Left colon (tissue), 2 donors: ENCODE measurements at regions not wholly inside any gene's neighbourhood (a gene's known extent, or its start where the extent isn't known, plus 50 kb on each side); places are given as distances from the start of the nearest gene placed in this dataset.

Experiments used
- ATAC-seq: fragments of 200-7000 bp; cut with Tn5 transposase; one replicate; pipeline ENCODE4 v1.9.1; 2020; ENCODE audit warnings: mild to moderate bottlenecking, moderate library complexity
- DNase-seq, 2 donors: peaks; one replicate each; pipeline ENCODE4 v3.0.0-alpha.2; 2020
- intact Hi-C, 2 donors: fragments of 100-400 bp; cut with DNase I in 1 of 2; cut with micrococcal nuclease in 1 of 2; formaldehyde crosslinking; loops; one replicate each; pipeline versions ENCODE4 v1.11.2 to v1.14.0; 2022; cut with DNase I, micrococcal nuclease
- donor health status: DM: no; HTN: no; CAD: no.
- donor health status: DM: yes; HTN: yes; CAD: no.

DNA sequence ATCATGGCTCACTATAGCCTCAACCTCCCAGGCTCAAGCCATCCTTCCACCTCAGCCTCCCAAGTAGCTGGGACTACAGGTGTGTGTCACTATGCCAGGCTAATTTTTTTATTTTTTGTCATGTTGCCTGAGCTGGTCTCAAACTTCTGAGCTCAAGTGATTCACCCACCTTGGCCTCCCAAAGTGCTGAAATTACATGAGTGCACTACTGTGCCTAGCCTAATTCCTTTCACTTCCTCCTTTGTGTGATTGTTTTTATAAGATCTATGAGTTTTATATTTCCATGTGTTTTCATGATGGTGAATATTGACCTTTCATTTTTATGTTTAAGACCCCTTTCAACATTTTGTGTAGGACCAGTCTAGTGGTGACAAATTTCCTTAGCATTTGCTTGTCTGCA lies 55.2 kb upstream of the IL12B start:
- ATAC-seq (no peak), DNase-seq (no peak)
- intact Hi-C loops, result no loop called here

DNA sequence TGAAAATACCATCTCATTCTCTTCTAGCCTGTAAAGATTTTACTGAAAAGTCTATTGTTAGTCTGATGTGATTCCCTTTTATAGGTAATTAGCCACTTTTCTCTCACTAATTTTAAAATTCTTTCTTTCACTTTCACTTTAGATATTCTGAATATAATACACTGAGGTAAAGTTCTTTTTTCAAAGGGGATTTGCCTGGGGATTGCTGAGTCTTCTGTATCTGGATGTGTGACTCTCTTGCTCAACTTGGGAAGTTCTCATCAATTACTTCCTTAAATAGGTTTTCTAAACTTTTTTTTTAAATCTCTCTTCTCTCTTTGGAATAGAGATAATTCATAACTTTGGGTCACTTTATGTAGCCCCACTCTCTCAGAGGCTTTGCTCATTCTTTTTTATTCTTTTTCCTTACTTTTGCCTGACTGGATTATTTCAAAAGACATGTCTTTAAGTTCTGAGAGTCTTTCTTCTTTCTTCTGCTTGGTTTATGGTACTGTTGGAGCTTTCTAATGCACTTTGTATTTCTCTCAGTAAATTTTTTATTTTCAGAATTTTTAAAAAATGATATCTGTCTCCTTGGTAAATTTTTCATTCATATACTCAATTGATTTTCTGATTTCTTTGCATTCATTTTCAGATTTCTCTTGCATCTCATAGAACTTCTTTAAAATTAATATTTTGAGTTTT lies 55.9 kb upstream of the IL12B start:
- intact Hi-C loops, result no loop called here
- DNase-seq, result no peak
- no peak for ATAC-seq

DNA sequence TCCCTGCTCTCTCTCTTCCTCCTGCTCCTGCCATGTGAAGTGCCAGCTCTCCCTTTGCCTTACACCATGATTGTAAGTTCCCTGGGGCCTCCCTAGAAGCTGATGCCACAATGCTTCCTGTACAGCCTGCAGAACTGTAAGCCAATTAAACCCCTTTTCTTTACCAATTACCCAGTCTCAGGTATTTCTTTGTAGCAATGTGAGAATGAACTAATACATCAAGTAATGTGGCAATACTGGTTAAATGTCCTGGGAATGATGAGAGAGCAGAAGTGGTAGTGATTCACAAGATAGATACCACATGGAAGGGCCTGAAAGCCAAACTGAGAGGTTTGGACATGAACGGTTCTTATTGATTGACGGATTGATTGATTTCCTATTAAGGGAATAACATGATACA lies 62.6 kb upstream of the IL12B start:
- intact Hi-C loops, result no loop called here
- no peak for DNase-seq
- no peak for ATAC-seq

DNA sequence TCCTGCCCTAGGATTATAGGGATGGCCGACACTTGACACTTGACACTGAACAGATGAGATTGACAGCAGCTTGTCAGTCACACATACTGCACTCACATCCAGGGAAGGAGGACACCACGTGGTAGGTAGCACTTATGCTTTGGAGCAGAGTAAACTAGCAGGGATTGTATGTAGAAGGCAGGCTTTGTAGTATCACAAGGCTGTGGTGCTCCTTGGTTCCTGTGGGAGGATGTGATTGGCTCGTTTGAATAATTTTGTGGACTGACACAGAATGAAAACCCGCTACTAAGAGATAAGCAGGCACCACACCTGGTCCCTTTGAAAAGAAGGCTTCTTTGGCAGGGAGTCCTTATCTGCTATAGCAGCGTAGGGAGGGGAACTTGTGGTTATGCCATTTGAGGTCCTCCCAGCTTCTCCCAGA lies 63.6 kb upstream of the IL12B start:
- intact Hi-C loops, result no loop called here
- DNase-seq (no peak), ATAC-seq (no peak)

DNA sequence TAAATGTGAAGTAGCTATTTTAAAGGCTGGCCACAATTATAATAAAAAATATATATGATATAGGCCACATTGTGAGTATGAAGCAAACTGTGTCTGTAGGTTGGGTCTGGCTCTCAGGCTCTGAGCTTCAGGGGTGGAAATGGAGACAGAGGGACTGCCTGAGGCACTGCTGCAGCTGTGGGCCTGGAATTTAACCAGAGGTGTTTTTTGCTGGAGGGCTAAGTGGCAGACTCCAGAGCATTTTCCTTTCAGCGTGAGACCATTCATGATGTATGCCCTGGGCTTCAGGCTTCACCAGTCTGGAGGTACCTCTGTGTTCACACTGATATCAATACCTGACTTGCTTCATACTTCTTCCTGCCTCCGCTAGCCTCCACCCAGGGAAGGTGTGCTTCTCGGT lies 64.9 kb upstream of the IL12B start:
- intact Hi-C loops, result no loop called here
- DNase-seq, result no peak
- ATAC-seq, result no peak

DNA sequence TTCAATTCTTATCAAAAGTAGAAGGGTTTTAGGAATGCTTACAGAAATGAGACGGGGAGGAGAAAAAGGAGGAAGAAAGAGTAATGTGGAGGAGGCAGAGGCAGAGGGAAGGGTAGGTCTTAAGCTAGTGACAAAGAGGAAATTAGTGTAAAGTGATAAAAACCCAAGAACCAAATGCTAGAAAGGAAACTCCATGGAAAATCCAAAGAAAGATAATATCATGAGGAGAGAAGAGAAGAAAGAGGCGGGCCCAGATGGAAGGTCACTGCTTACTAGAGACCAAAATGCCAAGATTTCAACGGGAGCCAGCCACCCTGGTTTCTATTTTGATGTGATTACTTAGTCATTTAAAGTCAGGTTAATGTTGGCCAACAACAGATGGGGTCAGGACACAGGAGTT lies 68.6 kb upstream of the IL12B start:
- no peak for DNase-seq
- intact Hi-C loops, result no loop called here
- ATAC-seq, result no peak

DNA sequence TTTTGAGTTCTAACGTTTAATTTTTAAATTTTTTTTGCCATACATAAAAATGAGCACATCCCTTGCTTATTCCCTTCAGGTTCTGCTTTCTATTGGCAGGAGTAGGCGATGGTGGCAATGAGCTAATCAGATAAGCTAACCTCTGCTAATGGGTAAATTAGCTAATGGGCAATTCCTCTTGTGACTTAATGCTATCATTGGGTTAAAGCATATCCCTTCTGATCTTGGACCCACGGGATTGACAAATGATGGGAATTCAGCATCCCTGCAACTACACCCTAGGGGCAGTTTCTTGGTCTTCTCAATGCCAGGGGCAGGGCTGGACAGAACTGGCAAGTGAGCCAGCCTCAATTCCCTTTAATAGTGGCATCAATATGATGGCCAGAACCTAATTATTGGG lies 70.2 kb upstream of the IL12B start:
- intact Hi-C loops, result no loop called here
- ATAC-seq (no peak), DNase-seq (no peak)

DNA sequence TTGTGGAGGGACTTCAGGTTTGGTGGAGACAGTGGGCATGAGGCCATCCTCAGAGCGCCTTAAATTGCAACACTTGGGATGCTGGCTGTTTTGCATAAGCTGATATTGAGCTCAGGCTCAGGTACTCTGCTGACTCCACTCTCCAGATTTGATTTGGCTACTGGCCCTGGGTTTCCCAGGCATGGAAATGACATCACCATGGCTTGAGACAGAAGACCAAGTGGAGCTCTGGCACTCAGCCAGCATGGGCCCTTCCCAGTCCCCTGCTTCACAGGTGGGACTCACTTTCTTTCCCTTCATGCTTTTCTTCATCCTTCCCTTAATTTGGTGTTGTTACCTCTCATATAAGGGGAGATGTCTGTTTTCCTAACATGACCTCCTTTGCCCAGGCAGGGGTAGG lies 72.0 kb upstream of the IL12B start:
- no peak for ATAC-seq
- intact Hi-C loops, result no loop called here
- no peak for DNase-seq

DNA sequence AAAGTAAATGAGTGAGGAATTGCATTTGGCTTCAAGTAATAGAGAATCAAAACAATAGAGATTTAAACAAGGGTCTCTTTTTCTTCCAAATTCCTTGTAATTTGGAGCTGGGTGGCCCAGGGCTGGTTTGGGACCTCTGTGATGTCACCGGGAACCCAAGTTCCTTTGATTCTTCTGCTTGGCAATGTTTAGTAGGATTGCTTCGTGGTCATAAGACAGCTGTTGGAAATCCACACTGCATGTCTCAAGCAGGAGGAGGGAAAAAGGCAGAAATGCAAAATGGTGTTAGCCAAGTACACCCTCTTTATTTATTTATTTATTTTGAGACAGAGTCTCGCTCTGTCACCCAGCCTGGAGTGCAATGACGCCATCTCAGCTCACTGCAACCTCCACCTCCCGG lies 72.6 kb upstream of the IL12B start:
- intact Hi-C loops, result no loop called here
- ATAC-seq, result no peak
- no peak for DNase-seq

DNA sequence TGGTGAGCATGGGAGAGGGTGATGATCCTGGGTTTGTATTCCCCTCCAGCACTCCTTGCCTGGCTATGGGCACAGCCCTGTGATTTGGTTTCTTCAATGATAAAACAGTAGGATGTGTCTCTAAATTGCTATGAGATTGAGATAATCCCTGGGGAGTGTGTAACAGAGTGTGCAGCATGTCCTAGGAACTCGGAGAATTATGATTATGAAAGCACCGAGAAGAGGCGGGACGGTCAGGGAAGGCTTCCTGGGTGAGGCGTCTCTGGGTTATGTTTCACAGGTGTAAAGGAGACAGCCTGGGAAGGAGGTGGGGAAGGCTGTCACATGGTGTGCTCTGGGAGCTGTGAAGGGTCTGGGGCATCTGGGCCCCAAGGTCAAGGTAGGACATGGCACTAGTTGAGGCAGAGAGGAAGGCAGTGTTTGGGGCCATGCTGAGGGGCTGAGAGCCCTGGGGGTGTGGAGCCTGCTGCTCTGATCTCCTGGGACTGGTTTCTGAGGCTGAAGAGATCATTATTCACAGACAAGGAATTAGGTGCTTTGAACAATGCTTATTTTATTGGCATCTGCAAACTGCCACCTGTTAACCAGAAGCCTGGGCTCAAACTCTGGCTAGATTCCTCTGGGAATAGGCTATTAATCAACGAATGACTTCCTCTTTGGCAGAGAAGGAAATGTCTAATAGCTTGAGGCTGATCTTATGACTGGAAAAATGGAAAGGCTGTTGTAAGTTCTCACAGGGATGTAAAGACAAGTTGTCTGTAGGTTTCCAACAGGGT lies 73.8 kb upstream of the IL12B start:
- DNase-seq, result no peak

DNA sequence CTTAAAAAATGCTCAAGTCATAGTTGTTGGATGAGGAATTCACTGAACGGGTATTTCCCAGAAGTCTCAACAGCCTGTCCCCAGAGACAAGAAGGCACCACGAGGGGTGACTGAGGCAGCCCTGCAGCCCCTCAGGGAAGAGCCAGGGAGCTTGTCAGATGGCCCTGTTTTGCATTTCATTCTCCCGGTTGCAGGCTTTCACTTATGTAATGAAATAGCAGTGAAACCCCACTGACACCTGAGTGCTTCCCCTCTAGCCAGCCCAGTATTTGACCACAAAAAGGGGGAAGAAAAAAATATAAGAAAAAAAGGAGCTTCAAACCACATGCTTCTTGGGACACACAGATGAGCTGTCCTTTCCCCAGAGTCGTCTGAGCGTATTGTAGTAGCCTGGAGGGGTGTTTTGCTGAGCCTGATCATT lies 75.3 kb upstream of the IL12B start:
- intact Hi-C loops, result no loop called here
- DNase-seq, result no peak
- no peak for ATAC-seq

More for the DNA sequence above, 73.8 kb upstream of the IL12B start:
- intact Hi-C loops, result no loop called here
- no peak for ATAC-seq

DNA sequence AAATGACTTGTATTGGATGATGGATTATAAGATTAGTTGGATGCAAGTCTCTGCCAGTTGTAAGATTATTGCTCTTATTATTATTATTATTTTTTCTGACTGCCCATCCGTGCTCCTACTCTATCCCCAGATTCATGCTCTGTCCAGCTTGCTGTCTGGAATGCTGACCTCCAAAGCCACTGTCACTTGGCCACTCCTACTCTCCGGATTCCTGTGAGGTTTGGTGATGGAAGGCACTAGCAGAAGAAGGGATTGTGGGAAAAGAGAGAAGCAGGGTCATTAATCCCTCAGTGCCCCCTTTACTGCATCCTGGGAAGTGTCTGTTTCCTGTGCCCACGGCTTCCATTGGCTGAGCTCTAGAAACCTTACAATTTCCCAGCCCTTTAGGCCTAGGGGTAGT lies 76.3 kb upstream of the IL12B start:
- DNase-seq (no peak), ATAC-seq (no peak)
- intact Hi-C loops, result no loop called here

GRCh38 chr5:159409801-159410200 lies 79.5 kb upstream of the IL12B start:
- intact Hi-C loops, result no loop called here
- ATAC-seq (no peak), DNase-seq (no peak)

- no peak for DNase-seq
- ATAC-seq, result no peak
- intact Hi-C loops, result no loop called here
Observed at GRCh38 chr5:159410480-159410879, 80.2 kb upstream of the IL12B start.

DNA sequence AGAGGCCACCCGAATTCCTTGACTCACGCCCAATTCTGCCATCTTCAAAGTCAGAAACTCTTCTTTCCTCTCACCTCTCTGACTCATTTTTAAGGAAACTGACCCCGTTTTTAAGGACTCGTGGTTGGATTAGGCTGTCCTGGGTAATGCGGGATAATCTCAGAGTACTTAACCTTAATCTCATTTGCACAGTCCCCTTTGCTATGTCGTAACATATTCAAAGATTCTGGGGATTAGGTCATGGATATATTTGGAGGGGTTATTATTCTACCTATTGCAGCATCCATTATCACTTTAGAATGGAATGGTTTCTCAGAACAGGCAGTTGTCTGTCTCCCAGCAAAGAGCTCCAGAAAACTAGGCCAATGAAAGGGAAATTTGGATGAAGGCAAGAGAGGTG lies 80.8 kb upstream of the IL12B start:
- no peak for DNase-seq
- no peak for ATAC-seq
- intact Hi-C loops, result no loop called here

DNA sequence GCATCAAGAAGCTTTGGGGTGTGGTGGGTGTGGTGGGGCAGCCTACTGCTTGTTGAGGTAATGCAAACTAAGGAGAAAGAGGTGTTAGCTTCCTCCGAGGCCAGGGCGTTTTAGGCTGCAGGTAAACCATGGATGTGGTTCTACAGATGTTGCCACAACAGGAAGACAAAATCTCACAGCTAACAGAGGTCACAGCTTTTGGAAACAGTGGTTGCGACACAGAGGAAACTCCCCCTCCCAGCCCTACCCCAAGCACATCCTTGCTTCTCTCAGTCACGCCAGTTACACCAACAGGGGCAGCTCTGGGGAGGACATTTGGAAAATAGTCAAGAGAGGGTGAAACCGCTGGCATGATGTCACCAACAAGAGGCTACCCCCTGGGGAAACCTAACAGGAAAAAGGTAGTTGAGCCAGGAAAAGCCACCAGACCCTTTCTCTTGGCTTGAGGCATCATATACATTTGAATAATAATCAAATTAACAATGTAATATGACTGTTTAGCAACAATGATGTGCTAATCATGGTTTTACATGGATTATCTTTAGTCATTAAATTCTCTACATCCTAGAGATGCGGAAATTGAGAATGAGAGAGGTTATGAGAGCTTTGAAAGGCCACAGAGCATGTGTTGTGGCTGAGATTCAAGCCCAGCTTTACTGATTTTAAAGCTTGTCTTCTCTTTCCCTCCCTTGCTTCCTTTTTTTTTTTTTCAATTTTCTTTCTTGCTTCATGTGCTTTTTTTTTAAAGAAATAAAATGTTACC lies 82.2 kb upstream of the IL12B start:
- intact Hi-C loops, result no loop called here
- peak; percentile 10 to 29 for DNase-seq
- peak; percentile 19 for ATAC-seq

- ATAC-seq (no peak), DNase-seq (no peak)
- intact Hi-C loops, result no loop called here
Observed at GRCh38 chr5:159414021-159414420, 83.7 kb upstream of the IL12B start.

- intact Hi-C loops, result no loop called here
- DNase-seq (no peak), ATAC-seq (no peak)
Observed at GRCh38 chr5:159415301-159415937, 85.1 kb upstream of the IL12B start.

DNA sequence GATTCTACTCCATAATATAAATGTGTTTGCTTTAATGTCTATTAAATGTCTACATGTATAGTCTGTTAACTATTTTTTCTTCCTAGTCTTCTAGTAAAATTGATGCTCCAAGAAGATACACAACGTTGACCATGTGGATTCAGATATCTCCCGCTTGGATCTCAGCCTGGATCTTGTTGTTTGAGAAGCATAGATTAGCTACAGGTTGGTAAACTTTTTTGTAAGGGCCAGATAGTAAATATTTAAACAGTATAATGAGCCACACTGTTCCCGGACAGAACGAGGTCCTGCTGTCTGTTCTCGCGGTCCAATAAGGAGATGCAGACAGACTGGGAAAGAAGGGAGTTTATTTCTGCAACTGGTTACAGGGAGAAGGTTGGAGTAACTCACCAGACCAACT lies 86.2 kb upstream of the IL12B start:
- intact Hi-C loops, result no loop called here
- DNase-seq (no peak), ATAC-seq (no peak)

- intact Hi-C loops, result no loop called here
- no peak for DNase-seq
- ATAC-seq, result no peak
Observed at GRCh38 chr5:159417170-159417569, 86.9 kb upstream of the IL12B start.
